CD4-positive, alpha-beta T cell (primary cell): ENCODE measurements at regions not wholly inside any gene's neighbourhood (a gene's known extent, or its start where the extent isn't known, plus 50 kb on each side); places are given as distances from the start of the nearest gene placed in this dataset.

ENCODE experiments used
- ATAC-seq: fragments of 200-7000 bp; cut with Tn5 transposase; one replicate; pipeline ENCODE4 v1.10.0; 2022; ENCODE audit warnings: mild to moderate bottlenecking; ENCODE audit not compliant: poor library complexity
- CTCF ChIA-PET: fragments of 350-600 bp; sonication (Branson Sonifier 250); formaldehyde crosslinking; loops from one replicate; lab custom pipeline; 2021; ENCODE audit warnings: antibody characterized with exemption, inconsistent platforms; lab: Charles Lee
- POLR2A ChIA-PET: fragments of 350-600 bp; sonication (Branson Sonifier 250); formaldehyde crosslinking; loops from one replicate; lab custom pipeline; 2021; ENCODE audit warnings: antibody characterized with exemption, inconsistent platforms; lab: Charles Lee
- DNase-seq, 14 experiments: peaks; one replicate each; pipeline ENCODE4 v3.0.0-alpha.2; 2013 to 2020; ENCODE audit warnings: mixed read lengths in 2 of 14
- H3K27ac ChIP-seq, 2 donors: one replicate each; pipeline versions ENCODE4 v1.5.1 to v1.7.0; 2013; ENCODE audit warnings: low read length in 2 of 2, low read depth in 1 of 2, mild to moderate bottlenecking in 1 of 2
- H3K27me3 ChIP-seq, 2 experiments: 1 replicate in 1 of 2; 2 replicates in 1 of 2; pipeline versions ENCODE4 v1.6.1 to v1.7.0; 2013; ENCODE audit warnings: low read length in 2 of 2, control low read depth in 1 of 2, mild to moderate bottlenecking in 1 of 2, moderate library complexity in 1 of 2; ENCODE audit not compliant: insufficient read depth in 2 of 2, control insufficient read depth in 1 of 2
- H3K36me3 ChIP-seq: one replicate; pipeline ENCODE4 v1.6.1; 2013; ENCODE audit warnings: low read length, control low read depth; ENCODE audit not compliant: insufficient read depth
- H3K4me1 ChIP-seq: one replicate; pipeline ENCODE4 v1.6.1; 2013; ENCODE audit warnings: low read length, control low read depth; ENCODE audit not compliant: insufficient read depth
- H3K4me3 ChIP-seq: one replicate; pipeline ENCODE4 v1.5.1; 2013; ENCODE audit warnings: mild to moderate bottlenecking, low read length, moderate library complexity
- H3K9me3 ChIP-seq, 2 experiments: 1 replicate in 1 of 2; 2 replicates in 1 of 2; pipeline versions ENCODE4 v1.6.1 to v1.7.0; 2013; ENCODE audit warnings: low read length in 2 of 2, mild to moderate bottlenecking in 2 of 2, control low read depth in 1 of 2, moderate library complexity in 1 of 2; ENCODE audit not compliant: control insufficient read depth in 1 of 2, insufficient read depth in 1 of 2
- H3K27ac Mint-ChIP-seq: one replicate; pipeline ENCODE4 v1.8.0; 2020; ENCODE audit warnings: mixed read lengths
- H3K27me3 Mint-ChIP-seq: one replicate; pipeline ENCODE4 v1.8.0; 2021; ENCODE audit warnings: mixed read lengths
- H3K36me3 Mint-ChIP-seq: one replicate; pipeline ENCODE4 v1.8.0; 2021; ENCODE audit warnings: low read depth, mixed read lengths
- H3K4me1 Mint-ChIP-seq: one replicate; pipeline ENCODE4 v1.8.0; 2021; ENCODE audit warnings: low read depth, mixed read lengths
- H3K4me3 Mint-ChIP-seq: one replicate; pipeline ENCODE4 v1.8.0; 2020; ENCODE audit warnings: mild to moderate bottlenecking, mixed read lengths
- H3K9me3 Mint-ChIP-seq: one replicate; pipeline ENCODE4 v1.8.0; 2020; ENCODE audit warnings: mixed read lengths
- intact Hi-C, 2 experiments: fragments of 100-400 bp; cut with DNase I in 1 of 2; cut with micrococcal nuclease in 1 of 2; formaldehyde crosslinking; loops; one replicate each; pipeline versions ENCODE4 v1.15.1 to v1.9.0; 2023 to 2025; cut with DNase I, micrococcal nuclease
- TF ChIP-seq, protein P1 (sequence below): fragments of 200-600 bp; IDR thresholded peaks from one replicate; pipeline ENCODE4 v1.8.0; 2022; ENCODE audit warnings: antibody characterized with exemption, mild to moderate bottlenecking

DNA sequence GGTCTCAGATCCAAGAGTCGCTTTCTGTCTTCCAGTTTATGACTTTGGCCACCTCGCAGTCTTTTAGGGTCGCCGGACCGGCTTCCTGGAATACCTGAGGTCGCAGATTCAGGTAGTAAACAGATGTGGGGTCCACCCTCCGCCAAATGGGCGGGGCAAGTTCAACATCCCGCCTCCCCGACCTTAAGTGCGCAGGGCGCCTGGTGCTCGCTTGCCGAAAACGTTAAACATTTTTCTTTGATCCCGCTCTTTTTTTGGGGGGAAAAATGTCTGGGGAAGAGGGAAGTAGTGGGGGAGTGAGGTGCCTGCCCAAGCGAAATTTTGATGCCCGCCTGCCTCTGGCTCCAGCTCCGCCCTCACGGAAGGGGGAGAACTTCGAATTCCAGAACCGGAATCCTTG is 73.9 kb upstream of the TBX5 start:
- Histone ChIP-seq H3K9me3 (peaks cover 0 to 23% of the 10 kb centered on the region in 2 experiments), H3K4me3 (no peak overlapping the region), H3K27me3 (peaks cover 46 to 79% of the 10 kb centered on the region in 2 experiments), H3K4me1 (peaks cover 6% of the 10 kb centered on the region), H3K27ac (no peak overlapping the region), H3K36me3 (no peaks in the 10 kb centered on the region)
- Mint-ChIP-seq H3K27ac (no peak overlapping the region), H3K4me3 (peak overlapping the region; percentile 56), H3K4me1 (peaks cover 7% of the 10 kb centered on the region), H3K27me3 (peaks cover 78% of the 10 kb centered on the region), H3K36me3 (no peaks in the 10 kb centered on the region), H3K9me3 (no peaks in the 10 kb centered on the region)
- intact Hi-C loops: no loop called here
- ATAC-seq (no peak), DNase-seq (no peak)
- TF ChIP-seq, protein P1, sequence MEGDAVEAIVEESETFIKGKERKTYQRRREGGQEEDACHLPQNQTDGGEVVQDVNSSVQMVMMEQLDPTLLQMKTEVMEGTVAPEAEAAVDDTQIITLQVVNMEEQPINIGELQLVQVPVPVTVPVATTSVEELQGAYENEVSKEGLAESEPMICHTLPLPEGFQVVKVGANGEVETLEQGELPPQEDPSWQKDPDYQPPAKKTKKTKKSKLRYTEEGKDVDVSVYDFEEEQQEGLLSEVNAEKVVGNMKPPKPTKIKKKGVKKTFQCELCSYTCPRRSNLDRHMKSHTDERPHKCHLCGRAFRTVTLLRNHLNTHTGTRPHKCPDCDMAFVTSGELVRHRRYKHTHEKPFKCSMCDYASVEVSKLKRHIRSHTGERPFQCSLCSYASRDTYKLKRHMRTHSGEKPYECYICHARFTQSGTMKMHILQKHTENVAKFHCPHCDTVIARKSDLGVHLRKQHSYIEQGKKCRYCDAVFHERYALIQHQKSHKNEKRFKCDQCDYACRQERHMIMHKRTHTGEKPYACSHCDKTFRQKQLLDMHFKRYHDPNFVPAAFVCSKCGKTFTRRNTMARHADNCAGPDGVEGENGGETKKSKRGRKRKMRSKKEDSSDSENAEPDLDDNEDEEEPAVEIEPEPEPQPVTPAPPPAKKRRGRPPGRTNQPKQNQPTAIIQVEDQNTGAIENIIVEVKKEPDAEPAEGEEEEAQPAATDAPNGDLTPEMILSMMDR: no peak
- ChIA-PET CTCF (no interaction called here), POLR2A (interaction anchor here (0.7 kb wide), 1 partner anchor 53 kb away, joined by 4 read pairs; no protein-coding TSS in a partner anchor)

DNA sequence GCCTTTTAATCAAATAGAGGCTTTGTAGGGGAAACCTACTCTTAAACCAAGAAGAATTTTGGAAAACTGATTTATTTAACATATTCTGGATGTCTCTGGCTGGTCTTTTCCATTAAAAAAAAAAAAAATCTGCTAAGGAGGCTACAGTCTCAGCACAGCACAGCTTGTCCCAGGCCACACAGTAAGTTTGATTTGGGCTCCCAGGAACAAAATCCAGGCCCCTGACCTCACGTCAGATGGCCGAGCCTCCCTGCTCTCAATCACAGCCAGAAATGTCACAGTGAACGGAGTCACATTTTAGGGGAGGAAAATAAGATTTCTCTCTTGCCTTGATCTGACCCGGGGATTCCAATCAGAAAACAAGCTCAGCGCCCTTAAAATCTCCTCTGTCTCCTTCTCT is 72.9 kb upstream of the TBX5 start:
- H3K4me3 ChIP-seq: no peak overlapping the region
- no peak overlapping the region for H3K27ac ChIP-seq
- H3K9me3 Mint-ChIP-seq: no peaks in the 10 kb centered on the region
- H3K27ac Mint-ChIP-seq: no peak overlapping the region
- intact Hi-C loops: no loop called here
- DNase-seq: no peak
- no peaks in the 10 kb centered on the region for H3K36me3 ChIP-seq
- ChIA-PET CTCF (no interaction called here), POLR2A (no interaction called here)
- no peaks in the 10 kb centered on the region for H3K36me3 Mint-ChIP-seq
- TF ChIP-seq, protein P1: no peak
- no peak for ATAC-seq
- H3K4me1 Mint-ChIP-seq: peaks cover 7% of the 10 kb centered on the region
- H3K4me1 ChIP-seq: peaks cover 6% of the 10 kb centered on the region
- peaks cover 79% of the 10 kb centered on the region for H3K27me3 Mint-ChIP-seq
- H3K27me3 ChIP-seq: peaks cover 46 to 79% of the 10 kb centered on the region in 2 experiments
- H3K9me3 ChIP-seq: peaks cover 0 to 19% of the 10 kb centered on the region in 2 experiments
- no peak overlapping the region for H3K4me3 Mint-ChIP-seq

DNA sequence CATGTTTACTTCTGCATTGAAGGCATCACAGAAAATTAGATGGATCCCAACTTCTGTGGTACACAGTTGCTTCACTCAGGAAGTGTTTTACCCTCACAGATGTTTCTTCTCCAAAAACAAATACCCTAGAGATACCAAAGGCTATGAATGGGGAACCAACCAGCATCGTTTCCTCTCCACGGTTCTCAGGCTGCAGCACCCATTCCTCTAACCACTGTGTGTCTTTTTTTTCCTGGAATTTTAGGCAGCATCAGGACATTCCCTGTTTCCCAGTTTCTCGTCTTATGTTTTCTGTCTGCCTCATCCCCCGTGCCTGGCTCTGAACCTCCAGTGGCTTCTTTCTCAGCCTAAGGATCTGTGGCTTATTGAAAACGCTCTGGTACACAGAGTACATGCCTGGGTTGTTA is 72.0 kb upstream of the TBX5 start:
- Mint-ChIP-seq H3K36me3 (no peaks in the 10 kb centered on the region), H3K9me3 (no peaks in the 10 kb centered on the region)
- ATAC-seq: no peak

More for the DNA sequence above, 72.0 kb upstream of the TBX5 start:
- peaks cover 6% of the 10 kb centered on the region for H3K4me1 ChIP-seq
- Mint-ChIP-seq H3K27me3 (peaks cover 72% of the 10 kb centered on the region), H3K4me3 (no peak overlapping the region), H3K4me1 (peaks cover 7% of the 10 kb centered on the region), H3K27ac (no peak overlapping the region)
- H3K36me3 ChIP-seq: no peaks in the 10 kb centered on the region
- POLR2A ChIA-PET: no interaction called here
- no peak overlapping the region for H3K4me3 ChIP-seq
- peaks cover 0 to 19% of the 10 kb centered on the region in 2 experiments for H3K9me3 ChIP-seq
- no peak for DNase-seq
- H3K27me3 ChIP-seq: peaks cover 46 to 71% of the 10 kb centered on the region in 2 experiments
- TF ChIP-seq, protein P1: no peak
- H3K27ac ChIP-seq: no peak overlapping the region
- intact Hi-C loops: no loop called here
- CTCF ChIA-PET: no interaction called here
